GM18499 (cell line): ENCODE measurements at regions not wholly inside any gene's neighbourhood (a gene's known extent, or its start where the extent isn't known, plus 50 kb on each side); places are given as distances from the start of the nearest gene placed in this dataset.

Experiments
- ATAC-seq: cut with Tn5 transposase; IDR thresholded peaks from one replicate; pipeline ENCODE4 v1.9.1; 2021; ENCODE audit warnings: moderate number of reproducible peaks; ENCODE audit not compliant: insufficient read depth, unreplicated experiment

DNA sequence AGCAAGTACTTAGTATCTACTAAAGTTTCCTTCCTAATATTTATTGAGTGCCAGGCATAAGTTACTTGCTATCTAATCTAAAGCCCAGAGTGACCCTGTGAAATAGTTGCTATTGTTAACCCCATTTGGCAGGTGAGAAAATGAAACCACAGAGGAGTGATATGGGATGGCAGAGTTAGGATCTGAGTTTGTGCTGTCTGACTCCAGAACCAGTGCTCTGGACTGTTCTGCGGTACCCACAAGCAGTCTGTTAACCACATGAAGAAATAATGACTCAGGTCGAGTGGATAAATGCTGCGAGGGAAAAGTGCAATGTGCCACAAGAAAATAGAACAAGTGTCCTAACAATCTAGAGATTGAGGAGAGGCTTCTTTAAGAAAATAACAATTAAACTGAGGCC, 60.7 kb upstream of the GZMB start:
- no peak for ATAC-seq

GRCh38 chr14:24693983-24694382, 60.0 kb upstream of the GZMB start:
- no peak for ATAC-seq

DNA sequence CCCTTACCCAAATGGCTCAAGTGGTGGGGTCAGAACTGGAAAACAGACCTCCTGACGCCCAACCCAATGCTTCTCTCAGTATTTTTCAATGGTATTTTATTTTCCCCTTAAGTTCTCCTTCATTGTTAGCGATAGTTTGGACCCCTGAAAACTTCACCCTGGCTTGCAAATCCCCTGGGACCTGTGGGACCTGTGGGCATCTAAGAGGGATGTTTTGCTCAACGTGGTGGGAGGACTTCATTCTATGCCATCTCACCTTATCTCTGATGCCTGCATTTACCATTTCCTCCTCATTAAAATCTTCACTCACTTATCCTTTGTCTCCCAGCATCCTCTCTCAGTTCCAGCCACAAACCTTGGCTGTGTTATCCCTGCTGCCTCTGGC, 59.4 kb upstream of the GZMB start:
- ATAC-seq: no peak

DNA sequence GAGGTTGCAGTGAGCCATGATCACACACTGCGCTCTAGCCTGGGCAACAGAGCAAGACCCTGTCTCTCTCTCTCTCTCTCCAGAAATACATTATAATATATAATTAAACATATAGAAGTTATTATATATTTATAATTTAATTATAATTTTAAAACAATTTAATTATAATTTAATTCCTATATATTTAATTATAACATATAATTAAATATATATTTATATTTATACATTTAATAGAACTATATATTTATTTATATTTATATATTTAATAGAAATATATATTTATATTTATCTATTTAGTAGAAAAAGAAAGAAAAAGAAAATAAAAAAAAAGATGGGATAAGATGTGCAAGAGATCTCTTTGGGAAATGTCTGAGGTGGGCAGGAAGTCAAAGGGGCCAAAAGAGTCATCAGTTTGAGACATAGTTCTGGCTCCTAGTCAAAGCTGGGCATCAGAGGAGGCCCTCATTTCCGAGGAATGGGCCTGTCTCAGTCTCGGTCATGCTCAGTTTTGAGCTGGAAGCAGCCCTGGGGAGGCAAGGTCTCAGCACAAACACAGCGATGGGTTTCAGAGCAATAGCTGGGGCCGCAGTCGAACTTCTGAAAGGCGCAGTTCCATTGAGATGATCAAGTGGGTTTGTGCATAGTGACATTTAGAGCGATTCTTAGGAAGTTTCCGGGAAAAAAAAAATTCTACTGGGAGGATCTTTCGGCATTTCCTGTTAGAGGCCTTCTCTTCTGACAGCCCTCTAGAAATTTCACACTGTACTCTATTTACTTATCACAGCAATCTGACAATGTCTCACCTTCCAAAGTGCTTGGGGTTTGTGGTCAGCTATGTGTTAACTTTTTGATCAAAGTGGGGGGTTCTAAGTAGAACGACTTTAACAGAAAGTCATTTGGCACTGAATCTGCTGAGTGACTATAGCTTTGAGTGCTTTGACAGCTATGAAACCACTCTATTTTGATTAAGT, 58.7 kb upstream of the GZMB start:
- no peak for ATAC-seq

DNA sequence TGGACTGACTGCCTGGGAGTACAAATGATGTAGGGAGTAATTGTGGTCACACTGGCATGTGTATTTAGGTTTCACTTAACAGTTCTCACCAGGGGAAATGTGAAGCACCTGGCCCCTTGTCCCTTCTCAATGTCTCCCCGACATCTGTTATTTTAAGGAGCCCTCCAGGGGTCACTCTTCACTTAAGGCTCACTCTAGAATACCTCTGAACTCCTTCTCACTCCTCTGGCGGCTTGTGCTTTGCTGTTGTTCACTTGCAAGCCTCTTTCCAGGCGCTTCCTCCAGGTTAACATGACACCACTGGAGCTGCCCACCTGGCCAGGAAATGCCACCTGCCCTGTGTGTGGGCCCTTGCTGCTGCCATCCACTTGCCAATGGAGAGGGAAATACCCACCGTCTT, 56.5 kb upstream of the GZMB start:
- no peak for ATAC-seq

GRCh38 chr14:24688030-24688658, 54.2 kb upstream of the GZMB start:
- no peak for ATAC-seq
